ENCODE measurements at regions not wholly inside any gene's neighbourhood (a gene's known extent, or its start where the extent isn't known, plus 50 kb on each side); places are given as distances from the start of the nearest gene placed in this dataset.
A peak's percentile ranks its signal among the peaks of the same experiment; 100 is the strongest.

DNA sequence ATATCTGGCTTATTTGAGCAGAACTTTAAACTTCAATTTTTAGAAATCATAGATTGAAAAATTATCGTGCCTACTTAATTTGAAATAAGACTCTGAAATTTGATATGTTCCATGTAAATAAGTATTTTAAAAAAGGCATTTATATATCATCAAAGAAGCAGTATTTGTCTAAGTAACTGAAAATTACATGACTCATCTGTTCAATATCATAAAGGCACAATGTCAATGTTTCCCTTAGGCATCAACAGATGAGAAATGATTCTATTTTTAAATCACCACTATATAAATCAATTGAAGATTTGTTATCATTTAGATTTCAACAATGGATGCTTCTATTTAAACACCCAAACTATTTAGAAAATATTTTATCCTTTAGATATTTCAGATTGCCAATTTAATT is 142.9 kb upstream of the POU5F2 start:
- no peak for TF ChIP-seq CTCF (IDR thresholded peaks at IDR 0.05; ENCODE audit: extremely low read depth, low read depth, low read length)
- no peak for DNase-seq (ENCODE audit: insufficient read length, low spot score, missing footprints)

DNA sequence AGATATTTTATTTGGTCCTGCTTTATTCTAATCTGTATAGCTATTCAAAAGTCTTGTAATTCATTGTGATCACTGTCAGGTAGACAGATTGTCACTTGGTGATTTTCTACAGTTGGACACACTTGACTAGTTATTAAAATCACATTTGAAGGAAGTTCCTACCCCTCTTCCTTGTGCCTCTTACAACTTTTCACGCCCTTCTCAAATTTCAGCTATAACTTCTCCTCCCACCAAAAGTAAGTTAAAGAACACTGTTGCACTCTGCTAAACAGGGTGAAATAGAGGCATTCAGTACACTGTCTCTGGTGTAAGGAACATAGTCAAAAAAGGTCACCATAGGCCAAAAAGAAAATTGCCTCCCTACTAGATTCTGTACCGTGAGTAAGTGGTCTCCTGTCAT is 142.1 kb upstream of the POU5F2 start:
- Histone ChIP-seq H3K4me2 (ENCODE audit: insufficient read depth, low read length) (no peak overlapping the region), H3K9me3 (ENCODE audit: low read depth, low read length) (no peaks in the 10 kb centered on the region), H3K27me3 (ENCODE audit: insufficient read depth, low read length) (no peaks in the 10 kb centered on the region), H3K36me3 (ENCODE audit: insufficient read depth, low read length) (no peaks in the 10 kb centered on the region), H4K20me1 (ENCODE audit: insufficient read depth, low read length) (no peaks in the 10 kb centered on the region), H3K79me2 (ENCODE audit: insufficient read depth, low read length) (no peaks in the 10 kb centered on the region), H2AFZ (ENCODE audit: low read length) (no peak overlapping the region), H3K4me1 (ENCODE audit: insufficient read depth, low read length) (no peaks in the 10 kb centered on the region), H3K4me3 (ENCODE audit: insufficient read depth, low read length) (no peak overlapping the region), H3K27ac (ENCODE audit: low read depth, low read length) (no peak overlapping the region)
- no peak for DNase-seq (ENCODE audit: insufficient read length, low spot score, missing footprints)
- no peak for TF ChIP-seq CTCF (IDR thresholded peaks at IDR 0.05; ENCODE audit: extremely low read depth, low read depth, low read length)

More for the DNA sequence above, 142.9 kb upstream of the POU5F2 start:
- Histone ChIP-seq H3K4me2 (ENCODE audit: insufficient read depth, low read length) (no peak overlapping the region), H2AFZ (ENCODE audit: low read length) (no peak overlapping the region), H3K4me1 (ENCODE audit: insufficient read depth, low read length) (no peaks in the 10 kb centered on the region), H4K20me1 (ENCODE audit: insufficient read depth, low read length) (no peaks in the 10 kb centered on the region), H3K4me3 (ENCODE audit: insufficient read depth, low read length) (no peak overlapping the region), H3K27me3 (ENCODE audit: insufficient read depth, low read length) (no peaks in the 10 kb centered on the region), H3K27ac (ENCODE audit: low read depth, low read length) (no peak overlapping the region), H3K9me3 (ENCODE audit: low read depth, low read length) (no peaks in the 10 kb centered on the region), H3K79me2 (ENCODE audit: insufficient read depth, low read length) (no peaks in the 10 kb centered on the region), H3K36me3 (ENCODE audit: insufficient read depth, low read length) (no peaks in the 10 kb centered on the region)

DNA sequence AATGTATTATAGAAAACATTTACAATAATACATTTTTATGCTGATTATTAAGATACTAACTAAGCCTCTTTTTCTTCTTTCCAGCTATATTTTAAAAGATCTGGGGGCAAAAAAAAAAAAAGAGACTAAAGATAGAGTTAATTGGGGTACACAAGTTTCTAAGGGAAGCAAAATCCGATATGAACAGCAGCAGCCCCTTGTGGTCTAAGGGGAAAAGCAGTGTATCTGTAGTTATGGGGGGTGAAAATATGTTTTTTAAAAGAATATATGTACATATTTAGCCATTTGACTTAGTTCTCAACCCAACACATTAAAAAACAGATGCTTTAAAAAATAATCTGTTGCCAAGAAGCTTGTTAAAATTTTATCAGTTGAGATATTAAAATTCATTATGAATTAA is 134.3 kb upstream of the POU5F2 start:
- Histone ChIP-seq H4K20me1 (ENCODE audit: insufficient read depth, low read length) (no peaks in the 10 kb centered on the region), H3K9me3 (ENCODE audit: low read depth, low read length) (no peaks in the 10 kb centered on the region), H3K4me3 (ENCODE audit: insufficient read depth, low read length) (no peak overlapping the region), H3K79me2 (ENCODE audit: insufficient read depth, low read length) (no peaks in the 10 kb centered on the region), H2AFZ (ENCODE audit: low read length) (no peak overlapping the region), H3K36me3 (ENCODE audit: insufficient read depth, low read length) (no peaks in the 10 kb centered on the region), H3K27me3 (ENCODE audit: insufficient read depth, low read length) (no peaks in the 10 kb centered on the region), H3K27ac (ENCODE audit: low read depth, low read length) (no peak overlapping the region), H3K4me1 (ENCODE audit: insufficient read depth, low read length) (peaks cover 7% of the 10 kb centered on the region), H3K4me2 (ENCODE audit: insufficient read depth, low read length) (no peak overlapping the region)
- peak; percentile 29 for TF ChIP-seq CTCF (IDR thresholded peaks at IDR 0.05; ENCODE audit: extremely low read depth, low read depth, low read length)
- DNase-seq (ENCODE audit: insufficient read length, low spot score, missing footprints), result no peak

GRCh38 chr5:93874491-93874890 is 133.1 kb upstream of the POU5F2 start:
- TF ChIP-seq CTCF (IDR thresholded peaks at IDR 0.05; ENCODE audit: extremely low read depth, low read depth, low read length), result no peak
- peaks cover 7% of the 10 kb centered on the region for H3K4me1 ChIP-seq (ENCODE audit: insufficient read depth, low read length)
- H2AFZ ChIP-seq (ENCODE audit: low read length), result no peak overlapping the region
- H3K4me3 ChIP-seq (ENCODE audit: insufficient read depth, low read length), result no peak overlapping the region
- peak; percentile 6 for DNase-seq (ENCODE audit: insufficient read length, low spot score, missing footprints)
- H4K20me1 ChIP-seq (ENCODE audit: insufficient read depth, low read length), result no peaks in the 10 kb centered on the region
- H3K79me2 ChIP-seq (ENCODE audit: insufficient read depth, low read length), result no peaks in the 10 kb centered on the region
- no peak overlapping the region for H3K27ac ChIP-seq (ENCODE audit: low read depth, low read length)
- H3K36me3 ChIP-seq (ENCODE audit: insufficient read depth, low read length), result no peaks in the 10 kb centered on the region
- no peaks in the 10 kb centered on the region for H3K9me3 ChIP-seq (ENCODE audit: low read depth, low read length)
- H3K4me2 ChIP-seq (ENCODE audit: insufficient read depth, low read length), result no peak overlapping the region
- H3K27me3 ChIP-seq (ENCODE audit: insufficient read depth, low read length), result no peaks in the 10 kb centered on the region
